ENCODE measurements at regions not wholly inside any gene's neighbourhood (a gene's known extent, or its start where the extent isn't known, plus 50 kb on each side); places are given as distances from the start of the nearest gene placed in this dataset.

GRCh38 chr3:194858382-194858781, 172.7 kb downstream of the FAM43A start:
- TF ChIP-seq CTCF (IDR thresholded peaks at IDR 0.05) (no peak), EZH2 (IDR thresholded peaks at IDR 0.05; ENCODE audit: borderline replicate concordance, insufficient read depth, low read depth, low read length, poor library complexity, severe bottlenecking) (no peak)

Measured in B cell (primary cell).